H1 (cell line): ENCODE measurements at regions not wholly inside any gene's neighbourhood (a gene's known extent, or its start where the extent isn't known, plus 50 kb on each side); places are given as distances from the start of the nearest gene placed in this dataset.

ENCODE experiments used
- CTCF ChIA-PET: fragments of 300-600 bp; sonication (Branson Sonifier 250); formaldehyde crosslinking; loops from one replicate; lab custom pipeline; 2021; ENCODE audit not compliant: partially characterized antibody; lab: Charles Lee
- POLR2A ChIA-PET: fragments of 300-600 bp; sonication (Branson Sonifier 250); formaldehyde crosslinking; loops from one replicate; lab custom pipeline; 2021; ENCODE audit warnings: inconsistent platforms; ENCODE audit not compliant: partially characterized antibody; lab: Charles Lee
- DNase-seq, 2 experiments: peaks; one replicate each; pipeline versions ENCODE4 v3.0.0 to v3.0.0-alpha.2; 2010 to 2022; ENCODE audit warnings: low spot score in 2 of 2, low read depth in 1 of 2, mixed read lengths in 1 of 2
- FAIRE-seq: peaks from 2 replicates; lab custom pipeline; 2011; peaks lifted over from hg19 to GRCh38; lab: Jason Lieb, UNC
- H2AFZ ChIP-seq: 2 replicates; pipeline ENCODE4 v1.8.1; 2012; ENCODE audit warnings: low read length, inconsistent platforms
- H2AK5ac ChIP-seq: 2 replicates; pipeline ENCODE4 v1.6.1; 2013; ENCODE audit warnings: low read depth, low read length
- H2BK120ac ChIP-seq: replicated peaks from 2 replicates; pipeline ENCODE3; 2013; ENCODE audit warnings: low read depth, low read length, inconsistent platforms
- H2BK12ac ChIP-seq: 2 replicates; pipeline ENCODE4 v1.6.1; 2013; ENCODE audit warnings: low read depth, low read length
- H2BK15ac ChIP-seq: 2 replicates; pipeline ENCODE4 v1.6.1; 2013; ENCODE audit warnings: low read length
- H2BK20ac ChIP-seq: 2 replicates; pipeline ENCODE4 v1.6.1; 2013; ENCODE audit warnings: low read length
- H2BK5ac ChIP-seq: 2 replicates; pipeline ENCODE4 v1.6.1; 2013; ENCODE audit warnings: low read depth, low read length
- H3K14ac ChIP-seq: 2 replicates; pipeline ENCODE4 v1.6.1; 2013; ENCODE audit warnings: inconsistent platforms; ENCODE audit not compliant: insufficient read length
- H3K18ac ChIP-seq: 2 replicates; pipeline ENCODE4 v1.6.1; 2013; ENCODE audit warnings: low read length; ENCODE audit errors: extremely low read depth
- H3K23ac ChIP-seq: 2 replicates; pipeline ENCODE4 v1.6.1; 2013; ENCODE audit warnings: inconsistent platforms; ENCODE audit not compliant: insufficient read length
- H3K23me2 ChIP-seq: 2 replicates; pipeline ENCODE4 v1.6.1; 2013; ENCODE audit warnings: low read depth, low read length
- H3K27ac ChIP-seq: 2 replicates; pipeline ENCODE4 v1.6.1; 2011; ENCODE audit warnings: low read depth, low read length, inconsistent platforms
- H3K27me3 ChIP-seq, 4 experiments: replicated peaks in 1 of 4; 1 replicate in 1 of 4; 2 replicates in 3 of 4; pipeline versions ENCODE4 v1.6.1 to v1.8.1; 2011 to 2013; ENCODE audit warnings: low read length in 3 of 4, mild to moderate bottlenecking in 3 of 4, inconsistent platforms in 2 of 4, mixed read lengths in 2 of 4, moderate library complexity in 1 of 4; ENCODE audit not compliant: control insufficient read depth in 3 of 4, insufficient read depth in 3 of 4; ENCODE audit errors: extremely low read depth in 1 of 4
- H3K36me3 ChIP-seq, 4 experiments: 2 replicates each; pipeline versions ENCODE4 v1.6.1 to v1.8.1; 2011 to 2013; ENCODE audit warnings: mild to moderate bottlenecking in 4 of 4, low read length in 3 of 4, moderate library complexity in 2 of 4, control low read depth in 1 of 4, inconsistent platforms in 1 of 4; ENCODE audit not compliant: insufficient read depth in 4 of 4, control insufficient read depth in 2 of 4
- H3K4ac ChIP-seq: replicated peaks from 2 replicates; pipeline ENCODE3; 2013; ENCODE audit warnings: low read length, low read depth, mixed read lengths, inconsistent platforms; ENCODE audit not compliant: insufficient read length
- H3K4me1 ChIP-seq, 4 experiments: replicated peaks in 1 of 4; 1 replicate in 1 of 4; 2 replicates in 3 of 4; pipeline versions ENCODE4 v1.6.1 to v1.8.1; 2011 to 2013; ENCODE audit warnings: low read length in 3 of 4, inconsistent platforms in 2 of 4, mixed read lengths in 1 of 4; ENCODE audit not compliant: insufficient read depth in 4 of 4, control insufficient read depth in 3 of 4
- H3K4me2 ChIP-seq, 2 experiments: 2 replicates each; pipeline versions ENCODE4 v1.6.1 to v1.8.1; 2011 to 2013; ENCODE audit warnings: low read depth in 2 of 2, low read length in 2 of 2, control low read depth in 1 of 2, inconsistent platforms in 1 of 2, mild to moderate bottlenecking in 1 of 2; ENCODE audit not compliant: insufficient read depth in 1 of 2
- H3K4me3 ChIP-seq, 4 experiments: fragments of 200-600, 300-600 bp in 1 of 4; sonication (generic), shearing (Covaris generic), sonication (Bioruptor Twin) in 1 of 4; 2 replicates each; pipeline versions ENCODE4 v1.5.1 to v1.8.1; 2011 to 2016; ENCODE audit warnings: low read length in 4 of 4, low read depth in 3 of 4, control low read depth in 2 of 4, inconsistent platforms in 2 of 4, mild to moderate bottlenecking in 2 of 4, mixed read lengths in 1 of 4, moderate library complexity in 1 of 4; ENCODE audit not compliant: insufficient read depth in 2 of 4; ENCODE audit errors: extremely low read depth in 1 of 4
- H3K56ac ChIP-seq: replicated peaks from 2 replicates; pipeline ENCODE3; 2013; ENCODE audit warnings: low read depth, mild to moderate bottlenecking, mixed read lengths, low read length, inconsistent platforms; ENCODE audit not compliant: insufficient read length
- H3K79me1 ChIP-seq: 2 replicates; pipeline ENCODE4 v1.6.1; 2013; ENCODE audit warnings: low read depth, low read length, control low read depth
- H3K79me2 ChIP-seq, 2 experiments: 2 replicates each; pipeline versions ENCODE4 v1.6.1 to v1.8.1; 2012 to 2013; ENCODE audit warnings: low read length in 2 of 2, mild to moderate bottlenecking in 2 of 2, inconsistent platforms in 1 of 2; ENCODE audit not compliant: insufficient read depth in 2 of 2, control insufficient read depth in 1 of 2
- H3K9ac ChIP-seq, 4 experiments: replicated peaks in 1 of 4; 1 replicate in 1 of 4; 2 replicates in 3 of 4; pipeline versions ENCODE4 v1.6.1 to v1.8.1; 2011 to 2013; ENCODE audit warnings: low read depth in 3 of 4, low read length in 3 of 4, control low read depth in 2 of 4, mild to moderate bottlenecking in 2 of 4, moderate library complexity in 2 of 4, inconsistent platforms in 1 of 4; ENCODE audit errors: extremely low read depth in 1 of 4
- H3K9me3 ChIP-seq, 2 experiments: 2 replicates each; pipeline versions ENCODE4 v1.6.1 to v1.8.1; 2012 to 2013; ENCODE audit warnings: mild to moderate bottlenecking in 2 of 2, moderate library complexity in 2 of 2, control low read depth in 1 of 2, inconsistent platforms in 1 of 2, low read depth in 1 of 2, low read length in 1 of 2, mixed read lengths in 1 of 2; ENCODE audit not compliant: insufficient read depth in 2 of 2
- H4K20me1 ChIP-seq, 2 experiments: replicated peaks in 1 of 2; 2 replicates each; pipeline versions ENCODE3 to v1.8.1; 2011 to 2013; ENCODE audit warnings: inconsistent platforms in 2 of 2, low read length in 2 of 2, mild to moderate bottlenecking in 1 of 2; ENCODE audit not compliant: insufficient read depth in 2 of 2, control insufficient read depth in 1 of 2
- H4K5ac ChIP-seq: 2 replicates; pipeline ENCODE4 v1.6.1; 2013; ENCODE audit warnings: low read length, low read depth, mixed read lengths, inconsistent platforms; ENCODE audit not compliant: insufficient read length
- H4K8ac ChIP-seq: 2 replicates; pipeline ENCODE4 v1.8.0; 2013; ENCODE audit warnings: mild to moderate bottlenecking, moderate library complexity, low read length, inconsistent platforms; ENCODE audit not compliant: insufficient read depth; ENCODE audit errors: extremely low read depth
- H4K91ac ChIP-seq: replicated peaks from 2 replicates; pipeline ENCODE3; 2013; ENCODE audit warnings: low read length, mixed read lengths, inconsistent platforms; ENCODE audit not compliant: insufficient read length
- CEBPB ChIP-seq: IDR thresholded peaks from 2 replicates; pipeline ENCODE4 v1.6.1; 2012; ENCODE audit warnings: low read depth, low read length
- EGR1 ChIP-seq: IDR thresholded peaks from 2 replicates; pipeline ENCODE4 v1.6.1; 2011; ENCODE audit warnings: low read depth, low read length, borderline replicate concordance
- YY1 ChIP-seq: IDR thresholded peaks from 2 replicates; pipeline ENCODE4 v1.6.1; 2011; ENCODE audit warnings: low read depth, mild to moderate bottlenecking, low read length
- WGBS, 2 experiments: shearing (Covaris generic) in 1 of 2; methylation state at CpG; one replicate each; pipeline versions ENCODE4 v1.1.6 to v1.1.7; 2013 to 2015; ENCODE audit warnings: low lambda C conversion rate in 2 of 2, mixed read lengths in 2 of 2, inconsistent platforms in 1 of 2, low coverage in 1 of 2, missing lambda C conversion rate in 1 of 2; ENCODE audit not compliant: insufficient replicate concordance in 2 of 2, insufficient coverage in 1 of 2, insufficient read length in 1 of 2; ENCODE audit errors: extremely low coverage in 1 of 2, missing lambda C conversion rate in 1 of 2; 5-methylcytosine and 5-hydroxymethylcytosine counted together

DNA sequence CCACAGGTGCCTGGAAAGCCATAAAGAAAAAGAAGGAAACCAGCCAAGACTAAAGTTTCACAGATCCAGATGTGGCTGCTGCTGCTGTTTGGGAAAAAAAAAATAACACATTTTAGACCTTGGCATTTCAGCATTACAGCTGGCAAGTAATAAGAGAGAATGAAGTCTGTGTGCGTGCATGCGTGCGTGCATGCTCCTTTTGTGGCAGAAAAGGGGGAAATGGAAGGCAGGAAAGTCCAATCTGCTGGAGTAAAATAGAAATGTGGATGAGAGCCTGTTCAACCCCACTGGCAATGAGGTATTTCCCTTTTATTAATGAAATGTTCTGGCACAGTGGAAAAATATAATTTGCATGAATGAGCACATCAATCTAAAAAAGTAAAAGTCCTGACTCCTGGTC lies 137.0 kb upstream of the SEMA3A start:
- Histone ChIP-seq H3K23ac (no peak overlapping the region), H4K20me1 (no peaks in the 10 kb centered on the region), H3K27ac (no peak overlapping the region), H4K8ac (no peak overlapping the region), H3K23me2 (no peaks in the 10 kb centered on the region), H3K79me1 (no peaks in the 10 kb centered on the region), H3K79me2 (no peaks in the 10 kb centered on the region), H3K56ac (no peak overlapping the region), H3K14ac (no peak overlapping the region), H2AK5ac (no peak overlapping the region), H4K5ac (no peak overlapping the region), H3K36me3 (no peaks in the 10 kb centered on the region), H2BK5ac (no peak overlapping the region), H4K91ac (no peak overlapping the region), H3K4me2 (no peak overlapping the region), H2BK120ac (no peak overlapping the region), H3K18ac (no peak overlapping the region), H3K4me1 (no peaks in the 10 kb centered on the region), H3K9ac (no peak overlapping the region), H3K4ac (no peak overlapping the region), H2BK12ac (no peak overlapping the region), H3K27me3 (no peaks in the 10 kb centered on the region), H2BK15ac (no peak overlapping the region), H2AFZ (no peak overlapping the region), H3K4me3 (no peak overlapping the region), H2BK20ac (no peak overlapping the region), H3K9me3 (no peaks in the 10 kb centered on the region)
- 98% methylated on average over 3 of the region's 3 CpGs; no CpG with 5 or more reads in 1 of the 2 experiments for WGBS, 2 experiments
- DNase-seq = no peak
- POLR2A ChIA-PET = no interaction called here
- no peak for FAIRE-seq
- CTCF ChIA-PET = interaction anchor here (0.7 kb wide), 1 partner anchor 357 kb away, joined by 4 read pairs; no protein-coding TSS in a partner anchor
- TF ChIP-seq YY1 (no peak), CEBPB (no peak), EGR1 (no peak)
